ENCODE measurements at regions not wholly inside any gene's neighbourhood (a gene's known extent, or its start where the extent isn't known, plus 50 kb on each side); places are given as distances from the start of the nearest gene placed in this dataset.
"Not testable (repeated sequence)": the region's sequence is repeated elsewhere in the genome, so short reads cannot be mapped to it uniquely, and the experiment has no call there.

DNA sequence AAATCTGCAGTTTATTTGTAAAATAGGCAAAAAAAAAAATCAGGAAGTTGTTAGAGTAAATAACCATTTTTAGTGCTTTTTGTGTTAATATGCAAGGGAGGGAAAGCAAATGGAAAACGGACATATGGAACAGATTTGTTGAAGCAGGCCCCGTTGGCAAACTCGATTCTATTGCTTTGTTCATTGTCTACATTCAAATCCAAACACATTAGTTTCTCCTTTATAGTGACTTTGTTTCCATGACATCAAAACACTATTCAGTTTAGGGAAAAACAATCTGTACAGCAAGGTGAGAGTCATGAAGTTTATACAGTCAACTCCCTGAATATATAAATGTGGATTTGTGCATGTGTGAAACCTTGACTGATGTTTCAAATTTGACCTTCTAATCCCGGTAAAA lies 142.2 kb downstream of the FAM47A start:
- DNase-seq (ENCODE audit: low read depth), result no peak

DNA sequence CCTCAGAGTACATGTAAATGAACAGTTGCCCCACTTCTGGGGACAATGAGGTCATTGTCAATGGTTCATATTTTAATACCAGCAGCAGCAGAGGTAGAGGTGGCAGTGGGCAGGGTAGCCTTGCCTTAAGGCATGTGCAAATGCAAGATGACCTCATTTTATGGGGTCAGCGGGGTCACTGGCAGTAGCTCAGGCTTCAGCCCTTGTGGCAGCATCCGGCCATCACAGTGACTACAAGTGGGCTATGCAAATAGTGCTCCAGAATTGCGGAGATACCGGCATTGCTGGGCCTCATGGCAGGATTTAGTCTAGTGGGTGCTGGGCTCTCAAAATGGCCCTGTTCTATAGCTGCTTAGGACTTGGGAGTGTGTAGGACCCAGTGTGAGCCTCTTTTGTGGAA lies 144.7 kb downstream of the FAM47A start:
- DNase-seq (ENCODE audit: low read depth), result no peak

DNA sequence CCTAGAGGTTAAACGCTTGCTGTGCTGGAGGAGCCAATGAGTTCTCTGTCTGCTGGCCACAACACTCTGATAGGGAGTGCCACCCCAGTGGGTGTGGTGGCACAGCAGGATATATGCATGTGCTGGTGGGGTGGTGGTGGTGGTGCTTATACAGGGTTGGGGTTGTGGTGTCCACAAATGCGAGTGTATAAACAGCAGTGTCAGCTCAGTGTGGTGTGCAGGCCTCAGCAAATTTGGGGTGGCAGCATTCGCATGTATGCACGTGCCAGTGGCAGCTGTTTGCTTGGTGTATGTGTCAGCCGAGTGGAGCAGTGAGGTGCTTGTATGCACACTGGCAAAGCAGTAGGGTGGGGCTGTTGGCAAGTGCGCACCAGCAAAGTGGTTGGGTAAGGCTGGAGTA lies 157.4 kb downstream of the FAM47A start:
- no peak for DNase-seq (ENCODE audit: low read depth)

DNA sequence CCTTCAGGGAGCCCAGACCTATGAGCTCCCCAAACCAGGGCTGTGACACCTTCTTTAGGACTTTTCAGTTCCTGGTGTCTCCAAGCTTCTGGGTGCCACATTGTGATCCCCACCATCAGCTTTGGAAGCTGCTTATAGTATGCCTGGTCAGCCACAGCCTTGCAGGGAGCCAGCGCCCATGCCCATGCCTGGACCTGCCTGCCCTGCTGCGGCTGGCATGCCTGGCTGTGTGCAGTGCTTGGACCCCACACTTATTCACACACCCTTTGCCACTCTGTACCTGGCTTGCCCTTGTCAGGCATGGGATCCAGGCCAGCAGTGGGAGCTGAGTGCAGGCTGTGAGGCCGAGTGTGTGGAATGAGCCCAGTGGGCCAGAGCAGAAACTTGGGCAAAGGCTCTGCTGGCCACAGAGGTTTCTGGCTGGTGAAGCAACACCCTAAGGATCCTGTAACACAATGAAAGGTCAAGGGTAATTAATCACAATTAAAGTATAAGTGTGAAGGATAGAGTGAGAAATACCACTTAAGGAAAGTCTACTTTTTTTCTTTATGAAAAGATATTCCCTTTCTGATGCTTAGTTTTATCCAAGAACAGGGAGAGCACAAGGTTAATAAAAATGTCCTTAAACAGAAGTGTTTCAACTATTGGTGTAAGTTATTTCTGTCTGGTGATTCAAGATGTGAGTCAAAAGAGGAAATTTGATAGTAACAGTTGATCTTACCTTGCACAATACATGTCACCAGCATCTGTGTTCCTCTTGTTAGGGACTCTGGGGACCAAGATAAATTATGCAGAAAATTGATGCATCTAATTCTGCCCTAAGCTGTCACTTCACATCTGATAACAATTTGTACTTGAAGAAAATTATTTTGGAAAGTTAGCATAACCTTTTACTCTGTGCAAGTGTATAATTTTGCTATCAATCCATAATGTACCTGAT lies 161.8 kb downstream of the FAM47A start:
- no peak for DNase-seq (ENCODE audit: low read depth)

DNA sequence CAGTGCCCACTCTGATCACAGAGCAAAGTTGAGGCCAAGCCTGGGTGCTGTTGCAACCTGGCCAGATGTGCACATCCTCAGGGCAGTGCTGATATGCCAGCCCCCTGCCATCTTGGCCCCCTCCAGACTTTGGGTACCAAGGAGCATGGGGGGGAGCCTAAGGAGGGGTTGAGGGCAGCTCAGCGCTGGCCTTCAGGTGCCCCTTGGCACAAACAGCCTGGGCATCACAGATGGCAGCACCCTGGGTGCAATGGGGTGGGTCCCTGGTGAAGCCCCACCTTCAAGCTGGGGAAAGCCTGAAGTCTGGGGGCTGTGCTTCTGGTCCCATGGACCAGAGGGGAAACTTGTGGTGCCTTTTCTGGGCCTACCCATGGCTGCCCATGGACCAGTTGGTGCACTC lies 163.0 kb downstream of the FAM47A start:
- DNase-seq (ENCODE audit: low read depth), result no peak

DNA sequence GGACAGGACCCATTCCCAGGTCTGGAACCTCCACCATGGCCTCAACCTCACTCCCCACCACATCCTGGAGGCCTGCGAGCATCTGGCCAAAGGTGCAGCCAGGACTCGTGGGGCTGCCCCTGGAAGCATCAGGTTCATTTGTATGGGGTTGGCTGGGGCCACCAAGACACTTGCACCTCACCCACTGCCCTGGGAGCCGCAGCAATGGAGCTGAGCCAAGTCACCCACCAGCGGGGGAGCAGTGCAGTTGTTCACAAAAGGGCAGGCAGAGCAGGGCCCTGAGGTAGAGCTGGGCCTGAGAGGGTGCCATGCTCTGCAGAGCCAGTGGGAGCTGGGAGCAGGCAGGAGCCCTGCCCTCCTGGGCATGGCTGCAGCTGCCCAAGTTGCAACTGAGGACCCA lies 163.5 kb downstream of the FAM47A start:
- no peak for DNase-seq (ENCODE audit: low read depth)

DNA sequence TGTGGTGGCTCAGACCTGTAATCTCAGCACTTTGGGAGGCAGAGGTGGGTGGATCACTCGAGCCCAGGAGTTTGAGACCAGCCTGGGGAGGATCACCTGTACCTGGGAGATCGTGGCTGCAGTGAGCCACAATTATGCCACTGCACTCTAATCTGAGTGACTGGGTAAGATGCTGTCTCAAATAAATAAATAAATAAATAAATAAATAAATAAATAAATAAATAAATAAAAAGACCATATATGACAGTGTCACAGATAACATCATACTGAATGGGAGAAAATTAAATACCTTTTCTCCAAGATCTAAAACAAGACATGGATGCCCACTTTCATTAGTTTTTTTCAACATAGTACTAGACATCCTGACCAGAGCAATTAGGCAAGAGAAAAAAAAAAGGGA lies 182.8 kb downstream of the FAM47A start:
- DNase-seq (ENCODE audit: low read depth), result no peak

DNA sequence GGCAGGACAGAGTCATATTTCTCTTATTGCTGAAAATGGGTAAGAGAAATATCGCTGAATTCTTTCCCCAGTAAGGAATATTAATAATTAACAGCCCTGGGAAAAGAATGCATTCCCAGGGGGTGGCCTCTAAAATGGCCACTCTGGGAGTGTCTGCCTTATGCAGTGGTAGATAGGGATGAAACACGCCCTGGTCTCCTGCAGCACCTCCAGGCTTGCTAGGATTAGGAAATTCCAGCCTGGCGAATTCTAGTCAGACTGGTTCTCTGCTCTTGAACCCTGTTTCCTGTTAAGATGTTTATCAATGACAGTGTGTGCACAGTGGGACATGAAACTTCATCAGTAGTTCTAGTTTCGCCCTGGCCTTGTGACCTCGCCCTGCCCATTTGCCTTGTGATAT lies 205.9 kb downstream of the FAM47A start:
- not testable (repeated sequence) for DNase-seq (ENCODE audit: low read depth)

DNA sequence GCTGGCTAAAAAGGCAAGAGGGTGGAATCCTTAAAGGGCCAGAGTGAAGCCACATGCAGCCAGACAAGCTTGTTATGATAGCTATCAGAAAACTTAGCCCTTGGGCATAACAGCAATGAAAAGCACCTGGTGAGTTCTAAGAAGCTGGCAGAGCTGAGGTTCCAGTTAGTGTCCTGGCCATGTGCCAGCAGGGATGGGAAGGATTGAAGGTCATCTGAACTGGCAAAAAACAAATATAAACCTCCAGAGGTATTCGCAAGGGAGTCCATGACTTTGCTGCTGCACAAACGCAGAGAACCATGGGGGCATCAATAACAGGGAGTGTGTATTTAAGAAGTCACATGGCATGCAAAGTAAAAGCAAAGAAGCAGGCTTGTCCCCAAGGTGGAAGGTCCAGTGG lies 208.9 kb downstream of the FAM47A start:
- no peak for DNase-seq (ENCODE audit: low read depth)

DNA sequence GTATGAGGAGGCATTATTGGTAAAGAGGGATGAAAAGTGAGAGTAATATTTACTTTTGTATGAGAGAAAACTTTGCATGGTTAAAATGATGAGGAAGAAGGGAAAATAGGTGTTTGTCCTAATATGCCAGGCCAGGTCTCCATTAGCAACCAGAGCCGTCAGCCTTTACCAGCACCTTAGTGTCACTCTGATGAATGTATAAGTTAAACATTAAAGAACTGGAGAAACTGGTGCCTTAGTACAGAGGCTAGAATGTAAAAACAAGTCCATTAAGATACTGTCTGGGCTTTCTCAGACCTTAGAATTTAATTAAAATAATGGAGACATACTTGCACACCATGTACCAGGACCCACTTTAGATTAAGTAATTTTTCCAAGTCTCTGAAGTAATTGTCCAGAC lies 222.3 kb downstream of the FAM47A start:
- no peak for DNase-seq (ENCODE audit: low read depth)

DNA sequence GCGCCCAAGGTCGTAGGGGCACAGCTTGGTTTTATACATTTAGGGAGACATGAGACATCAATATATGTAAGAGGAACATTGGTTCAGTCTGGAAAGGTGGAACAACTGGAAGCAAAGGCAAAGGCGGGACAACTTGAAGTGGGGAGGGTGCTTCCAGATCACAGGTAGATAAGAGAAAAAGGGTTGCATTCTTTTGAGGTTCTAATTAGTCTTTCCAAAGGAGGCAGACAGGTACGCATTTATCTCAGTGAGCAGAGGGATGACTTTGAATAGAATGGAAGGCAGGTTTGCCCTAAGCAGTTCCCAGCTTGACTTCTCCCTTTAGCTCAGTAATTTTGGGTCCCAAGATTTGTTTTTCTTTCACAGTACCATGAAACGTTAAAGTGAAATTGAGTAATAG lies 223.2 kb downstream of the FAM47A start:
- DNase-seq (ENCODE audit: low read depth), result no peak

DNA sequence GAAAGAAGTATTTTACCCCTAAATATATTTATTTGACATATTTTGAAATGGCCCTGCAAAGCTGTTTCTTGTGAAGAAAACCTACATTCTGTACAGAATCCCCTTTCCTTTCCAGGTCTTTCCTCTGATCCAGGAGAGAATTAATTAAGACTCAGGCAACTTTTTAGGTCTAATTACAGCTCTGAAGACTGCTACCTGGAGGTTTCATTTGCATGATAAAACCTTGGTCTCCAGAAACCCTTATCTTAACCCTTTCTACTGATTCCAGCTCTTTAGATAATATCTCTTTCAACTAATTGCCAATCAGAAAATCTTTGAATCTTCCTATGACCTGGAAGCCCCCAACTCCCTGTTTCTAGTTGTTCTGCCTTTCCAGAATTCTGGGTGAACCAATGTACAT lies 224.0 kb downstream of the FAM47A start:
- no peak for DNase-seq (ENCODE audit: low read depth)

DNA sequence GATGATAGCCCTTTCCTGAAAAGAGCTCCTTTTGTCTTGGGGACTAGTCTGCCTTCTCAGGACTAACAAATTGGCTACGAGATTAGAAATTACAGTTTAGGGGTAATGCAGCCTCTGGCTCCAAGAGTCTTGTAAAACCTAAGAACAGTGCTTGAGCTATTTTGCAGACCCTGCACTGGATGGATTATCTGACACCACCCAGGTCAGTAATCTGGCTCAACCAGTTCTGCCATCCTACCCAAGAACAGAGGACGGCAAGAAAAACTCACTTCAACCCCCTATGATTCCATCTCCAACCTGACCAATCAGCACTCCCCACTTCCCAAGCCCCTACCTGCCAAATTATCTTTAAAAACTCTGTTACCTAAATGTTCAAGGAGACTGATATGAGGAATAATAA lies 225.1 kb downstream of the FAM47A start:
- no peak for DNase-seq (ENCODE audit: low read depth)

DNA sequence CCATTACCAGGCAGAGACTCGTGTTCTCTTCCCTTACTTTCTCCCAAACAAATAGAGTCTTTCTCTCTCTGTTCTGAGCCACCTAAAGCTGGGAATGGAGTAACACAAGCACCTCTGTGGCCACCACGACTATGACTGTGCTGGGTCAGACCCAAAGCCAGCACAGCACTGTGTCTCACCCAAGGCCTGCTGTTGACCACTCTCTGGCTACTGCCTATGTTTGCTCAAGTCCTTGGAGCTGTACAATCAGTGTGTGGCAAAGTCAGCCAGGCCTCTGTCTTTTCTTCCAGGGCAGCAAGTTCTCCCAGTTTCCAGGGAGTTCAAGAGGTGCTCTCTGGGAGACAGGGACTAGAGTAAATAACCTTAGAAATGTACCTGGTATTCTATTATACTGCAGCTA lies 239.4 kb downstream of the FAM47A start:
- DNase-seq (ENCODE audit: low read depth), result no peak

DNA sequence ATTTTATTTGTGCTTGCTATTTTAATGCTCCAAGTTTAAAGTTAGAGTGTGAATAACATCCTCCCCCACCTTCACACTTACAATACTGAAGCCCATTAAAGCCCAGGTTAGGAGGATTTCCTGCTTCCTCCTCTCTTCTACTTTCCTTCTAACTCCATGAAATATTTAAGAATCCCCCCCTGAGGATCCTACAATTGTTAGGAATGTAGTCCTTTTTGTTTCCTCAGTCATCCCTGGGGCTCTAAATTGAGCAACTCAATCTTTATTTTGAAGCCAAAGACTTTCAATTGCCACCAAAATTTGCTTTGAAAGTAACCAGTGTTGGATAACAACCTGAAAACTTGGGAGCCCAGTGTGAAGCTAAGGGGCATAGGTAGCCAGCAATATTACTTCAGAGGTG lies 276.9 kb downstream of the FAM47A start:
- DNase-seq (ENCODE audit: low read depth), result no peak

DNA sequence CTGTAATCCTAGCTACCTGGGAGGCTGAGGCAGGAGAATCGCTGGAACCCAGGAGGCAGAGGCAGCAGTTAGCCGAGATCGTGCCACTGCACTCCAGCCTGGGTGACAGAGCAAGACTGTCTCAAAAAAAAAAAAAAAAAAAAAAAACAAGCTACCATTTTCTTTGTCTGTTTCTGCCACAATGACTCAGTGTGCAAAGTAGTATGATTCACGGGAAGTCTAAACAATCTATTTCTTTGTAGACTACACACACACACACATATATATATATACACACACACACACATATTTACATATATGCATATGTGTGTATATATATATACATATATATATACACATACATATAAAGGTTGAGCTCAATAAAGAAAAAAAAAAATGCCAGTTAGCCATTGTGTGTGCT lies 280.0 kb downstream of the FAM47A start:
- DNase-seq (ENCODE audit: low read depth), result not testable (repeated sequence)

DNA sequence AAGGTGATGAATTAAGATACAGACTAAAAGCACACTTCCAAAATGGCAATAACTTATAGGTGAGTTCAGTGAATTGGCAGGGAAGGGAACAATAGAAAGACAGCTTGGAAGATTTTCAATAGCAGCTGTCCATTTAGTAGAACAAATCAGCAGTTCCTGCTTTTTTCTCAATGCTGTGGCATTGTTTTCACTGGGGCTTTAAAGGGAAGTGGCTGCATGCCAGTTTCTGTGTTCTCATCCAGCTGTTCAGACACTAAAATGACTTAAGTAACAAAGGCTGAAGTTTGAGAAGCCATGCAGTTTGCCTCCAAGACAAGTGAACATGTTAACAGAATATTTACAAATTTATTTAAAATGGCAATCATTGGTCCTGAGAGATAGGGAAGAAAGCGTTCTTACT lies 291.9 kb downstream of the FAM47A start:
- no peak for DNase-seq (ENCODE audit: low read depth)

DNA sequence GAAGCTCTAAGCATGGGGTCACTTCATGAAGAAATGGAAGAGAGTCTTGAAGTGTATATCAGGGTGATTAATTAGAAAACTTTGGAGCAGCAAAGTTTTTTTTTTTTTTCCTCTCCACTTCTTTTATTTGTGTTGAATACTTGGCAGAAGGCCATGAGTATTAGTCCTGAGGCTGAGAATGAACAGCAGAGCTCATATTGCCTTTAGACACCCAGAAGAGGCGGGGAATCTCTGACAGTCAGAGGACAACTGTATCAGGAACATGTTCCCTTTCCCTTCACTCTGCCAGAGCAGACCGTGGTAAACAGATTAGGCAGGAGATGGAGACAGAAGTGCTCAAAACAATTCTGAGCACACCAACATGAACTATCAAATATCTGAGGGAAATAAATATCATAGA lies 300.9 kb downstream of the FAM47A start:
- DNase-seq (ENCODE audit: low read depth), result no peak

DNA sequence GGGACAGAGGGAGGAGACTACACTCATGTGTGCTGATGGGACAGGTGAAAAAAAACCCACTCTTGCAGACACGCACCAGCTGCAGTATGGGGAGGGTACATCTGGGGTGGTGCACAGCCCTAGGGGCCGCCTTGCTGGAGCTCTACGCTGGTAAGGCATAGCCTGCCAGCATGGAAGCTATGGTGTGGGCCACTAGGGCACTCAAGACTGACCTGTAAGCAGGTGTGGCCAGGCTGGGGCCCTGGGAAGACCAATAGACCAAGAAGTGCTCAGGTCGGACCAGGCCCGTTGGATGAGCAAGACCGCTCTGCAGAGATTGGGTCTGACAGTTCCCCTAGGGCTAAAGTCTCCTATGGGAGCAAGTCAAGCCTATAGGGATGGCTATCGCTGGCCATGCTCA lies 314.8 kb downstream of the FAM47A start:
- DNase-seq (ENCODE audit: low read depth), result no peak

DNA sequence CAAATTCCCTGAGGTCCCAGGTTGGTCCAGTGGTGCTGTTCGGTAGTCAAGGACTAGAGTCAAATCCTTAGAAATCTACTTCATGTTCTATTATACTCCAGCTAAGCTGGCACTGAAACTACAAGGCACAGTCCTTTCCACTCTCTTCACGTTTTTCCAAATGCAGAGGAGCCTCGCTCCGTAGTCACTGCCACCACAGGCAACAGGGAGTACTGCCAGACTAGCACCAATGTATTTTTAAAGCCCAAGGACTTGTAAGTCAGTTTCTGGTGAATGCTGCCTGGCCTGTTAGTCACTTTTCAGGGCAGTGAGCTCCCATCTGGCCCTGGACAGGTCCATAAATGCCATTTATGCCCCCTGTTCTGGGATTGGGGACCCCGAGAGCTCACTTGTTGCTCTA lies 323.5 kb downstream of the FAM47A start:
- DNase-seq (ENCODE audit: low read depth), result no peak

DNA sequence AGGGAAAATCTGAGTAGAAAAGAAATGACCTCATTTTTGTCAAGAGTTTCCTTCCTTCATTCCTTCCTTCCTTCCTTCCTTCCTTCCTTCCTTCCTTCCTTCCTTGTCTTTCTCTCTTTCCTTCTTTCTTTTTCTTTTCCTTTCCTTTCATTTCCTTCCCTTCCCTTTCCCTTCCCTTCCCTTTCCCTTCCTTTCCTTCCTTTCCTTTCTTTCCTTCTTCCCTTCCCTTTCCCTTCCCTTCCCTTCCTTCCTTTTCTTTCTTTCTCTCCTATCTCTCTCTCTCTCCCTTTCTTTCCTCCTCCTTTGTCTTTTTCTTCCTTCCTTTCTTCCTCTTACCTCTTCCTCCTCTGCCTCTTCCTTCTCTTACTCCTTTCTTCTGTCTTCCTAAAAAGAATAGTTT lies 347.6 kb downstream of the FAM47A start:
- no peak for DNase-seq (ENCODE audit: low read depth)

DNA sequence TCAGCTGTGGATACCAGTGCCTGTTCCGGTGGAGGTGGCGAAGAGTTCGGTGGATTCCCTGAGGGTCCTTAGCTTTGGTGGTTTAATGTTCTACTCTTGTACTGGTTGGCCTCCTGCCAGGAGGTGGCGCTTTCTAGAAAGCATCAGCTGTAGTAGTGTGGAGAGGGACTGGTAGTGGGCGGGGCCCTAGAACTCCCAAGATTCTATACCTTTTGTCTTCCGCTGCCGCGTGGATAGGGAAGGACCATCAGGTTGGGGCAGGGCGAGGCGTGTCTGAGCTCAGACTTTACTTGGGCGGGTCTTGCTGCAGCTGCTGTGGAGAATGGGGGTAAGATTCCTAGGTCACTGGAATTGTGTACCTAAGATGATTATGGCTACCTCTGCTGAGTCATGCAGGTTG lies 390.3 kb downstream of the FAM47A start:
- DNase-seq (ENCODE audit: low read depth), result no peak

DNA sequence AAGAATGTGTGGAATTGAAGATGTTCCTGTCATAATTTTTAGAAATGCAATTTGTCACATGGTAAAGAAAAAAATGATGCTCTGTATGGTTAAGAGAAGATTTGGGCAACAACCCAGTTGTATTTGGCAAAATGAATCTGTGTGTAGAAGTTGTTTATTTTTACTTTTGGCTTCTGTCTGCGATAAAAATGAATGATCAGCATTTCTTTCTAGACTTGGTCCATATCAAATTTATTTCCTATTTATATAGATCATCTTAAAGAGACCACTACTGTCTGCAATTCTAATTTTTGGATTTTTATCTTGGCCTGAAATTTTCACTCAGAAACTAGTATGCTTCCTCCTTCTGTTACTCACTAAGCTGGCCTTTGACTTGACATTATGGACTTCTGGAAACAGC lies 396.9 kb downstream of the FAM47A start:
- no peak for DNase-seq (ENCODE audit: low read depth)

Data from RPMI7951 (cell line).